DND-41 (cell line): ENCODE measurements at regions not wholly inside any gene's neighbourhood (a gene's known extent, or its start where the extent isn't known, plus 50 kb on each side); places are given as distances from the start of the nearest gene placed in this dataset.

Source experiments
- EZH2 ChIP-seq: IDR thresholded peaks from 3 replicates; pipeline ENCODE4 v1.6.1; 2012; ENCODE audit warnings: borderline replicate concordance, low read depth, mild to moderate bottlenecking, moderate library complexity, low read length, inconsistent platforms; ENCODE audit not compliant: severe bottlenecking
- TF ChIP-seq, protein P1 (sequence below): IDR thresholded peaks from 2 replicates; pipeline ENCODE4 v1.5.1; 2012; ENCODE audit warnings: borderline replicate concordance, low read length, moderate library complexity, mild to moderate bottlenecking; ENCODE audit not compliant: poor library complexity, severe bottlenecking; ENCODE audit errors: extremely low read depth

- TF ChIP-seq, protein P1, sequence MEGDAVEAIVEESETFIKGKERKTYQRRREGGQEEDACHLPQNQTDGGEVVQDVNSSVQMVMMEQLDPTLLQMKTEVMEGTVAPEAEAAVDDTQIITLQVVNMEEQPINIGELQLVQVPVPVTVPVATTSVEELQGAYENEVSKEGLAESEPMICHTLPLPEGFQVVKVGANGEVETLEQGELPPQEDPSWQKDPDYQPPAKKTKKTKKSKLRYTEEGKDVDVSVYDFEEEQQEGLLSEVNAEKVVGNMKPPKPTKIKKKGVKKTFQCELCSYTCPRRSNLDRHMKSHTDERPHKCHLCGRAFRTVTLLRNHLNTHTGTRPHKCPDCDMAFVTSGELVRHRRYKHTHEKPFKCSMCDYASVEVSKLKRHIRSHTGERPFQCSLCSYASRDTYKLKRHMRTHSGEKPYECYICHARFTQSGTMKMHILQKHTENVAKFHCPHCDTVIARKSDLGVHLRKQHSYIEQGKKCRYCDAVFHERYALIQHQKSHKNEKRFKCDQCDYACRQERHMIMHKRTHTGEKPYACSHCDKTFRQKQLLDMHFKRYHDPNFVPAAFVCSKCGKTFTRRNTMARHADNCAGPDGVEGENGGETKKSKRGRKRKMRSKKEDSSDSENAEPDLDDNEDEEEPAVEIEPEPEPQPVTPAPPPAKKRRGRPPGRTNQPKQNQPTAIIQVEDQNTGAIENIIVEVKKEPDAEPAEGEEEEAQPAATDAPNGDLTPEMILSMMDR: no peak
- TF ChIP-seq EZH2: no peak
Observed at GRCh38 chr6:163841326-163841725, 426.8 kb downstream of the QKI start.
